ENCODE measurements at regions not wholly inside any gene's neighbourhood (a gene's known extent, or its start where the extent isn't known, plus 50 kb on each side); places are given as distances from the start of the nearest gene placed in this dataset.

GRCh38 chr14:71361336-71361735 lies 454.1 kb downstream of the PCNX1 start:
- TF ChIP-seq CTCF (IDR thresholded peaks at IDR 0.05) (no peak), POLR2A (IDR thresholded peaks at IDR 0.05) (no peak), POLR2AphosphoS5 (IDR thresholded peaks at IDR 0.05) (no peak)

Data from prostate gland (tissue), 2 donors.